Caco-2 (cell line): ENCODE measurements at regions not wholly inside any gene's neighbourhood (a gene's known extent, or its start where the extent isn't known, plus 50 kb on each side); places are given as distances from the start of the nearest gene placed in this dataset.

Source experiments
- BruUV-seq: library from RNA; stranded (reverse); fragments of 400-500 nt; replicated peaks from 2 replicates; lab custom pipeline; 2021; lab: Mats Ljungman, UMichigan
- CTCF ChIA-PET: fragments of 300-600 bp; sonication (Branson Sonifier 250); formaldehyde crosslinking; loops from one replicate; lab custom pipeline; 2022; ENCODE audit warnings: antibody characterized with exemption; lab: Charles Lee
- POLR2A ChIA-PET: fragments of 300-600 bp; sonication (Branson Sonifier 250); formaldehyde crosslinking; loops from one replicate; lab custom pipeline; 2022; ENCODE audit warnings: antibody characterized with exemption; lab: Charles Lee
- DNase-seq, 2 experiments: peaks; one replicate each; pipeline versions ENCODE4 v3.0.0 to v3.0.0-alpha.2; 2020 to 2022
- H3K27me3 ChIP-seq: replicated peaks from 2 replicates; pipeline ENCODE4 v1.6.0; 2011; ENCODE audit warnings: low read length; ENCODE audit not compliant: control insufficient read depth, insufficient read depth
- H3K36me3 ChIP-seq: 2 replicates; pipeline ENCODE4 v1.5.1; 2011; ENCODE audit warnings: low read length; ENCODE audit not compliant: control insufficient read depth, insufficient read depth
- H3K4me1 ChIP-seq: fragments of 250-450 bp; sonication (Bioruptor Pico); 2 replicates; pipeline ENCODE4 v1.5.1; 2020; ENCODE audit warnings: mild to moderate bottlenecking
- H3K4me3 ChIP-seq: 2 replicates; pipeline ENCODE4 v1.5.1; 2011; ENCODE audit warnings: low read depth, mild to moderate bottlenecking, control low read depth, low read length
- H3K9me3 ChIP-seq: fragments of 250-450 bp; sonication (Bioruptor Pico); 2 replicates; pipeline ENCODE4 v1.5.1; 2020; ENCODE audit warnings: mild to moderate bottlenecking, moderate library complexity
- H3K27ac Mint-ChIP-seq: one replicate; pipeline ENCODE4 v1.8.0; 2022; ENCODE audit warnings: mixed read lengths; ENCODE audit not compliant: unreplicated experiment
- H3K27me3 Mint-ChIP-seq: one replicate; pipeline ENCODE4 v1.8.0; 2022; ENCODE audit warnings: mixed read lengths; ENCODE audit not compliant: insufficient read depth, unreplicated experiment
- H3K36me3 Mint-ChIP-seq: one replicate; pipeline ENCODE4 v1.8.0; 2022; ENCODE audit warnings: mild to moderate bottlenecking, mixed read lengths; ENCODE audit not compliant: insufficient read depth, unreplicated experiment
- H3K4me1 Mint-ChIP-seq: one replicate; pipeline ENCODE4 v1.8.0; 2022; ENCODE audit warnings: low read depth, mixed read lengths; ENCODE audit not compliant: unreplicated experiment
- H3K4me3 Mint-ChIP-seq: one replicate; pipeline ENCODE4 v1.8.0; 2022; ENCODE audit warnings: mild to moderate bottlenecking, moderate library complexity, mixed read lengths; ENCODE audit not compliant: unreplicated experiment
- H3K9me3 Mint-ChIP-seq: one replicate; pipeline ENCODE4 v1.8.0; 2022; ENCODE audit warnings: mixed read lengths; ENCODE audit not compliant: unreplicated experiment
- CTCF ChIP-seq, 2 experiments: fragments of 200-600 bp in 1 of 2; IDR thresholded peaks; 1 replicate in 1 of 2; 2 replicates in 1 of 2; pipeline versions ENCODE4 v1.5.1 to v1.8.0; 2011 to 2022; ENCODE audit warnings: antibody characterized with exemption in 1 of 2, control low read depth in 1 of 2, inconsistent platforms in 1 of 2, low read depth in 1 of 2, low read length in 1 of 2, mild to moderate bottlenecking in 1 of 2, moderate library complexity in 1 of 2; ENCODE audit not compliant: insufficient read depth in 1 of 2, severe bottlenecking in 1 of 2, unreplicated experiment in 1 of 2
- intact Hi-C: fragments of 100-400 bp; cut with micrococcal nuclease; formaldehyde crosslinking; loops from one replicate; pipeline ENCODE4 v1.10.0; 2022; ENCODE audit not compliant: unreplicated experiment

GRCh38 chr14:39558525-39558924 lies 126.3 kb upstream of the FBXO33 start:
- ChIA-PET CTCF (no interaction called here), POLR2A (no interaction called here)
- TF ChIP-seq CTCF (IDR thresholded peaks at IDR 0.05; ENCODE audit: insufficient read depth in 1 of 2, low read depth in 1 of 2, low read length in 1 of 2, severe bottlenecking in 1 of 2, unreplicated experiment in 1 of 2): no peak
- peaks cover 9% of the 10 kb centered on the region for H3K9me3 ChIP-seq
- H3K4me1 ChIP-seq: no peaks in the 10 kb centered on the region
- no peaks in the 10 kb centered on the region for H3K4me1 Mint-ChIP-seq
- DNase-seq: no peak
- H3K27ac Mint-ChIP-seq: no peak overlapping the region
- no peak overlapping the region for H3K4me3 ChIP-seq
- no TSS peak for BruUV-seq
- H3K36me3 ChIP-seq: no peaks in the 10 kb centered on the region
- H3K4me3 Mint-ChIP-seq: no peak overlapping the region
- no peaks in the 10 kb centered on the region for H3K27me3 ChIP-seq
- H3K9me3 Mint-ChIP-seq: peaks cover 25% of the 10 kb centered on the region
- no peaks in the 10 kb centered on the region for H3K36me3 Mint-ChIP-seq
- no peaks in the 10 kb centered on the region for H3K27me3 Mint-ChIP-seq
- intact Hi-C loops: no loop called here

GRCh38 chr14:39555749-39556148 lies 123.5 kb upstream of the FBXO33 start:
- Histone ChIP-seq H3K4me3 (no peak overlapping the region), H3K27me3 (no peaks in the 10 kb centered on the region), H3K9me3 (peaks cover 9% of the 10 kb centered on the region), H3K4me1 (no peaks in the 10 kb centered on the region), H3K36me3 (no peaks in the 10 kb centered on the region)
- ChIA-PET CTCF (no interaction called here), POLR2A (no interaction called here)
- Mint-ChIP-seq H3K4me1 (no peaks in the 10 kb centered on the region), H3K9me3 (peaks cover 25% of the 10 kb centered on the region), H3K27ac (no peak overlapping the region), H3K36me3 (no peaks in the 10 kb centered on the region), H3K27me3 (no peaks in the 10 kb centered on the region), H3K4me3 (no peak overlapping the region)
- no peak for DNase-seq
- BruUV-seq: no TSS peak
- intact Hi-C loops: no loop called here
- TF ChIP-seq CTCF (IDR thresholded peaks at IDR 0.05; ENCODE audit: insufficient read depth in 1 of 2, low read depth in 1 of 2, low read length in 1 of 2, severe bottlenecking in 1 of 2, unreplicated experiment in 1 of 2): no peak

GRCh38 chr14:39554576-39554975 lies 122.3 kb upstream of the FBXO33 start:
- intact Hi-C loops: no loop called here
- no peak overlapping the region for H3K4me3 Mint-ChIP-seq
- H3K36me3 ChIP-seq: no peaks in the 10 kb centered on the region
- peaks cover 22% of the 10 kb centered on the region for H3K9me3 Mint-ChIP-seq
- H3K27me3 Mint-ChIP-seq: no peaks in the 10 kb centered on the region
- ChIA-PET POLR2A (no interaction called here), CTCF (no interaction called here)
- no peak overlapping the region for H3K27ac Mint-ChIP-seq
- H3K4me1 Mint-ChIP-seq: no peaks in the 10 kb centered on the region
- no peak overlapping the region for H3K4me3 ChIP-seq
- no peaks in the 10 kb centered on the region for H3K27me3 ChIP-seq
- no peak for DNase-seq
- H3K4me1 ChIP-seq: no peaks in the 10 kb centered on the region
- BruUV-seq: no TSS peak
- peaks cover 9% of the 10 kb centered on the region for H3K9me3 ChIP-seq
- no peak for TF ChIP-seq CTCF (IDR thresholded peaks at IDR 0.05; ENCODE audit: insufficient read depth in 1 of 2, low read depth in 1 of 2, low read length in 1 of 2, severe bottlenecking in 1 of 2, unreplicated experiment in 1 of 2)
- H3K36me3 Mint-ChIP-seq: no peaks in the 10 kb centered on the region
